ENCODE measurements at regions not wholly inside any gene's neighbourhood (a gene's known extent, or its start where the extent isn't known, plus 50 kb on each side); places are given as distances from the start of the nearest gene placed in this dataset.
A peak's percentile ranks its signal among the peaks of the same experiment; 100 is the strongest.
"Not testable (repeated sequence)": the region's sequence is repeated elsewhere in the genome, so short reads cannot be mapped to it uniquely, and the experiment has no call there.

DNA sequence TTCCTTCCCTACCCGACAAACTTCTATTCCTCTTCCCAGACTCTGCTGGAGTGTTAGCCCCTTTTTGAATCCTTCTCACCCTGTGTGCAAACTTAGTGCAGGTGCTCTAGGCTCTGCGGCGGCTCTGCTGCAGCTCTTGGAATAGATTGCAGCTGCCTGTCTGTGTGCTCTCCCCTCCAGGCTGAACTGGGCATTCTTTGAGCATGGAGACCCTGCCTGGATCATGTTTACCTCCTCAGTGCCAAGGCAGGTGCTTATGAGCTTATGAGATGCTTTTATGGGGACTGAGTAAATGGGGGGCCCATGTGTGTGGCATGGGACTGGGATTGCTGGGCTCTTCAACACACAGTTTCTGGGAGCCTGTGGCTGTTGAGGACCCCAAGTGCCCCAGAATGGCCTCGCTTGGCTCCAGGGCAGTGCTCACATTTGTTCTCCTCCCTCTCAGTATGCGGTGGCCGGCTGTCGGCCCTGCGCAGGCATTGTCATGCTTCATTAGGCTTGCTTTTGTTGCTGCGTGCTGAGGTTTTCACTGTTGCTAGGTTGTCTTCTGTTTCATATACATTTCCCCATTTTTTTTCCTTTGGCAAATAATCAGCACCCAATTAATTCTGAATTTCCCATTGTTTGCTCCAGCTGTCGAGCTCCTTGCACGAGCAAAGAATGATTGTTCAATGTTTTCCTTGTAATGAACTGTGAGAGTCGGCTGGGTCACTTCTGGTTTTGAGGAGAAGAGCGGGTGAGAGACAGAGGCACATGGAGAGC is 185.5 kb upstream of the NLRP1 start:
- H3K9ac ChIP-seq (ENCODE audit: low read length in 3 of 3), result no peak overlapping the region
- no peaks in the 10 kb centered on the region for H3K27me3 ChIP-seq (ENCODE audit: control insufficient read depth, insufficient read depth, low read length)
- TF ChIP-seq, protein P1, sequence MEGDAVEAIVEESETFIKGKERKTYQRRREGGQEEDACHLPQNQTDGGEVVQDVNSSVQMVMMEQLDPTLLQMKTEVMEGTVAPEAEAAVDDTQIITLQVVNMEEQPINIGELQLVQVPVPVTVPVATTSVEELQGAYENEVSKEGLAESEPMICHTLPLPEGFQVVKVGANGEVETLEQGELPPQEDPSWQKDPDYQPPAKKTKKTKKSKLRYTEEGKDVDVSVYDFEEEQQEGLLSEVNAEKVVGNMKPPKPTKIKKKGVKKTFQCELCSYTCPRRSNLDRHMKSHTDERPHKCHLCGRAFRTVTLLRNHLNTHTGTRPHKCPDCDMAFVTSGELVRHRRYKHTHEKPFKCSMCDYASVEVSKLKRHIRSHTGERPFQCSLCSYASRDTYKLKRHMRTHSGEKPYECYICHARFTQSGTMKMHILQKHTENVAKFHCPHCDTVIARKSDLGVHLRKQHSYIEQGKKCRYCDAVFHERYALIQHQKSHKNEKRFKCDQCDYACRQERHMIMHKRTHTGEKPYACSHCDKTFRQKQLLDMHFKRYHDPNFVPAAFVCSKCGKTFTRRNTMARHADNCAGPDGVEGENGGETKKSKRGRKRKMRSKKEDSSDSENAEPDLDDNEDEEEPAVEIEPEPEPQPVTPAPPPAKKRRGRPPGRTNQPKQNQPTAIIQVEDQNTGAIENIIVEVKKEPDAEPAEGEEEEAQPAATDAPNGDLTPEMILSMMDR (IDR thresholded peaks at IDR 0.05; ENCODE audit: borderline replicate concordance, extremely low read depth, insufficient read depth), result no peak
- intact Hi-C loops (cut with DNase I), result no loop called here
- no peaks in the 10 kb centered on the region for H3K36me3 ChIP-seq (ENCODE audit: control insufficient read depth in 2 of 3, insufficient read depth in 3 of 3, low read length in 3 of 3)
- peaks cover 0 to 4% (median 0%) of the 10 kb centered on the region in 3 donors for H3K4me1 ChIP-seq (ENCODE audit: control insufficient read depth in 2 of 3, insufficient read depth in 2 of 3, low read depth in 1 of 3, low read length in 3 of 3)
- DNase-seq (peak in 4 of 5 donors; percentile 68 to 88 (median 77)), FAIRE-seq (no peak)
- no peak overlapping the region for H3K4me3 ChIP-seq (ENCODE audit: low read length in 3 of 3)
- no peaks in the 10 kb centered on the region for H3K9me3 ChIP-seq (ENCODE audit: control insufficient read depth in 2 of 3, insufficient read depth in 1 of 3, low read length in 3 of 3)
- H3K27ac ChIP-seq (ENCODE audit: low read depth in 2 of 2, low read length in 2 of 2), result no peak overlapping the region

DNA sequence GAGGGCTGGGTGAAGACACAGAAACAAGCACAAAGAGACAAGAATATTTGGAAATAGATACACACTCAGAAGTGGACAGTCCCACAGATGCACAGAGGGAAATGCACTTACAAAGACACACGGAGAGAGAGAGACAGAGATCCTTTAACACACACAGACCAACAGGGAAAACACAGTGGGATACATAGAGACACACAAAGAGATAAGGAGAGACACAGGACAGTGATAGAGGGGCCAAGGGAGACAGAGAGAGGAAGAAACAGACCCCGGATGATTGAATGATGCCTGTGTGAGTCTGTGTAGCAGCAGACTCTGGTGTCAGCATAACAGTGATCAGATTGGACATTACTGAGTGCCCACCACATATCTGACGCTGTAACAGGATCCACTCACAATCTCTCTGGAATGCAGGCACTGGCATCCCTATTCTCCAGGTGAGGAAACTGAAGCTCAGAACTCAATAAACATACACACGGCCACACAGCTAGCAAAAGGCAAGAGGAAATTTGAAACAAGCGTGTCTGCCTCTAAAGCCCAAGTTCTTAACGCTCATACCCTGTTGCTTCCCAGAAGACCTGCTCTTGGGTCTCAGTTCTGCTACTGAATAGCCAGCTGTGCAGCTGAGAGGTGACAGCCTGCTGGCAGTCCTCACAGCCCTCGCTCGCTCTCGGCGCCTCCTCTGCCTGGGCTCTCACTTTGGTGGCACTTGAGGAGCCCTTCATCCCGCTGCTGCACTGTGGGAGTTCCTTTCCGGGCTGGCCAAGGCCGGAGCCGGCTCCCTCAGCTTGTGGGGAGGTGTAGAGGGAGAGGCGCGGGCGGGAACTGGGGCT is 186.3 kb upstream of the NLRP1 start:
- intact Hi-C loops (cut with DNase I), result no loop called here
- DNase-seq, result peak in 3 of 5 donors; percentile 49 to 56 (median 49)

DNA sequence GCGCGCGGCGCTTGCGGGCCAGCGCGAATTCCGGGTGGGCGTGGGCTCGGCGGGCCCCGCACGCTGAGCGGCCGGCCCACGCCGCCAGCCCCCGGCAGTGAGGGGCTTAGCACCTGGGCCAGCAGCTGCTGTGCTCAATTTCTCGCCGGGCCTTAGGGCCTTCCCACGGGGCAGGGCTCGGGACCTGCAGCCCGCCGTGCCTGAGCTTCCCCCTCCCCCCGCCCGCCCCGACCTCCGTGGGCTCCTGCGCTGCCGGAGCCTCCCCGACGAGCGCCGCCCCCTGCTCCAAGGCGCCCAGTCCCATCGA is 186.9 kb upstream of the NLRP1 start:
- H3K4me3 ChIP-seq (ENCODE audit: low read length in 3 of 3); H3K27me3 ChIP-seq (ENCODE audit: control insufficient read depth, insufficient read depth, low read length); H3K9ac ChIP-seq (ENCODE audit: low read length in 3 of 3); H3K27ac ChIP-seq (ENCODE audit: low read depth in 2 of 2, low read length in 2 of 2); intact Hi-C loops (cut with DNase I); FAIRE-seq; H3K9me3 ChIP-seq (ENCODE audit: control insufficient read depth in 2 of 3, insufficient read depth in 1 of 3, low read length in 3 of 3); H3K36me3 ChIP-seq (ENCODE audit: control insufficient read depth in 2 of 3, insufficient read depth in 3 of 3, low read length in 3 of 3); H3K4me1 ChIP-seq (ENCODE audit: control insufficient read depth in 2 of 3, insufficient read depth in 2 of 3, low read depth in 1 of 3, low read length in 3 of 3): not testable (repeated sequence)
- peak in 1 of 5 donors; percentile 47 for DNase-seq

More for the DNA sequence above, 186.3 kb upstream of the NLRP1 start:
- FAIRE-seq, result no peak
- Histone ChIP-seq H3K36me3 (ENCODE audit: control insufficient read depth in 2 of 3, insufficient read depth in 3 of 3, low read length in 3 of 3) (no peaks in the 10 kb centered on the region), H3K9ac (ENCODE audit: low read length in 3 of 3) (no peak overlapping the region), H3K27me3 (ENCODE audit: control insufficient read depth, insufficient read depth, low read length) (no peaks in the 10 kb centered on the region), H3K9me3 (ENCODE audit: control insufficient read depth in 2 of 3, insufficient read depth in 1 of 3, low read length in 3 of 3) (no peaks in the 10 kb centered on the region), H3K4me3 (ENCODE audit: low read length in 3 of 3) (no peak overlapping the region), H3K27ac (ENCODE audit: low read depth in 2 of 2, low read length in 2 of 2) (no peak overlapping the region), H3K4me1 (ENCODE audit: control insufficient read depth in 2 of 3, insufficient read depth in 2 of 3, low read depth in 1 of 3, low read length in 3 of 3) (peaks cover 0 to 4% (median 0%) of the 10 kb centered on the region in 3 donors)
- TF ChIP-seq, protein P1 (IDR thresholded peaks at IDR 0.05; ENCODE audit: borderline replicate concordance, extremely low read depth, insufficient read depth), result no peak

DNA sequence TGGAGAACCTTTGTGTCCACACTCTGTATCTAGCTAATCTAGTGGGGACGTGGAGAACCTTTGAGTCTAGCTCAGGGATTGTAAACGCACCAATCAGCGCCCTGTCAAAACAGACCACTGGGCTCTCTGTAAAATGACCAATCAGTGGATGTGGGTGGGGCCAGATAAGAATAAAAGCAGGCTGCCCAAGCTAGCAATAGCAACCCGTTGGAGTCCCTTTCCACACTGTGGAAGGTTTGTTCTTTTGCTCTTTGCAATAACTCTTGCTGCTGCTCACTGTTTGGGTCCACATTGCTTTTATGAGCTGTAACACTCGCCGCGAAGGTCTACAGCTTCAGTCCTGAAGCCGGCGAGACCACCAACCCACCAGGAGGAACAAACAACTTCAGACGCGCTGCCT is 187.7 kb upstream of the NLRP1 start:
- H3K4me1 ChIP-seq (ENCODE audit: control insufficient read depth in 2 of 3, insufficient read depth in 2 of 3, low read depth in 1 of 3, low read length in 3 of 3); DNase-seq; H3K27ac ChIP-seq (ENCODE audit: low read depth in 2 of 2, low read length in 2 of 2); FAIRE-seq; H3K9ac ChIP-seq (ENCODE audit: low read length in 3 of 3); H3K36me3 ChIP-seq (ENCODE audit: control insufficient read depth in 2 of 3, insufficient read depth in 3 of 3, low read length in 3 of 3); H3K4me3 ChIP-seq (ENCODE audit: low read length in 3 of 3); H3K27me3 ChIP-seq (ENCODE audit: control insufficient read depth, insufficient read depth, low read length); intact Hi-C loops (cut with DNase I); H3K9me3 ChIP-seq (ENCODE audit: control insufficient read depth in 2 of 3, insufficient read depth in 1 of 3, low read length in 3 of 3): not testable (repeated sequence)

Measured in kidney (tissue), 13 donors.